GM23338 (cell line): ENCODE measurements at regions not wholly inside any gene's neighbourhood (a gene's known extent, or its start where the extent isn't known, plus 50 kb on each side); places are given as distances from the start of the nearest gene placed in this dataset.

Experiments
- ATAC-seq: fragments of 200-7000 bp; cut with Tn5 transposase; 3 replicates; pipeline ENCODE4 v1.9.1; 2020
- DNase-seq: peaks from one replicate; pipeline ENCODE4 v3.0.0-alpha.2; 2015; ENCODE audit warnings: low spot score
- H2AFZ ChIP-seq: fragments of 200-600 bp; sonication (generic); 2 replicates; pipeline ENCODE4 v1.8.0; 2016; ENCODE audit warnings: antibody characterized with exemption, mild to moderate bottlenecking, moderate library complexity
- H3F3A ChIP-seq: fragments of 200-600 bp; sonication (generic); replicated peaks from 2 replicates; pipeline ENCODE4 v1.8.0; 2017; ENCODE audit warnings: antibody characterized with exemption, mixed run types, low read depth
- H3K27ac ChIP-seq: fragments of 200-600 bp; sonication (generic); 2 replicates; pipeline ENCODE4 v1.6.1; 2016; ENCODE audit warnings: low read depth
- H3K27me3 ChIP-seq: fragments of 200-600 bp; sonication (generic); 2 replicates; pipeline ENCODE4 v1.8.0; 2016; ENCODE audit warnings: mild to moderate bottlenecking, mixed run types, moderate library complexity; ENCODE audit not compliant: insufficient read depth
- H3K36me3 ChIP-seq: fragments of 200-600 bp; sonication (generic); 2 replicates; pipeline ENCODE4 v1.8.0; 2016; ENCODE audit warnings: mild to moderate bottlenecking; ENCODE audit not compliant: insufficient read depth
- H3K4me1 ChIP-seq: fragments of 200-600 bp; sonication (generic); 2 replicates; pipeline ENCODE4 v1.8.0; 2016; ENCODE audit warnings: mild to moderate bottlenecking, moderate library complexity; ENCODE audit not compliant: insufficient read depth
- H3K4me2 ChIP-seq: fragments of 200-600 bp; sonication (generic); 2 replicates; pipeline ENCODE4 v1.7.1; 2017; ENCODE audit warnings: mixed run types
- H3K4me3 ChIP-seq: fragments of 200-600 bp; sonication (generic); 2 replicates; pipeline ENCODE4 v1.6.1; 2016; ENCODE audit warnings: mixed run types
- H3K79me2 ChIP-seq: fragments of 200-600 bp; sonication (generic); replicated peaks from 2 replicates; pipeline ENCODE4 v1.8.0; 2017; ENCODE audit warnings: mild to moderate bottlenecking; ENCODE audit not compliant: insufficient read depth
- H3K9me2 ChIP-seq: fragments of 200-600 bp; sonication (generic); 2 replicates; pipeline ENCODE4 v1.8.0; 2017; ENCODE audit not compliant: insufficient read depth
- H4K20me1 ChIP-seq: fragments of 200-600 bp; sonication (generic); replicated peaks from 2 replicates; pipeline ENCODE4 v1.8.0; 2017; ENCODE audit warnings: mild to moderate bottlenecking; ENCODE audit not compliant: insufficient read depth
- H3K27ac Mint-ChIP-seq: 2 replicates; pipeline ENCODE4 v1.8.0; 2020; ENCODE audit warnings: inconsistent platforms, mild to moderate bottlenecking, moderate library complexity, mixed read lengths
- H3K27me3 Mint-ChIP-seq: 3 replicates; pipeline ENCODE4 v1.8.0; 2022; ENCODE audit warnings: low read depth, mild to moderate bottlenecking, moderate library complexity, mixed read lengths, inconsistent platforms; ENCODE audit not compliant: insufficient read depth, poor library complexity
- H3K36me3 Mint-ChIP-seq: 3 replicates; pipeline ENCODE4 v1.8.0; 2021; ENCODE audit warnings: low read depth, mild to moderate bottlenecking, inconsistent platforms, moderate library complexity, mixed read lengths
- H3K4me1 Mint-ChIP-seq: 3 replicates; pipeline ENCODE4 v1.8.0; 2020; ENCODE audit warnings: mild to moderate bottlenecking, inconsistent platforms, mixed read lengths
- H3K4me3 Mint-ChIP-seq: 3 replicates; pipeline ENCODE4 v1.8.0; 2021; ENCODE audit warnings: moderate library complexity, mild to moderate bottlenecking, inconsistent platforms, mixed read lengths
- H3K9me3 Mint-ChIP-seq: 3 replicates; pipeline ENCODE4 v1.8.0; 2020; ENCODE audit warnings: moderate library complexity, mild to moderate bottlenecking, inconsistent platforms, mixed read lengths
- EZH2 ChIP-seq: fragments of 200-600 bp; sonication (generic); IDR thresholded peaks from one replicate; pipeline ENCODE4 v1.8.0; 2017; ENCODE audit warnings: antibody characterized with exemption, mild to moderate bottlenecking, low read depth; ENCODE audit not compliant: unreplicated experiment
- EZH2phosphoT487 ChIP-seq: fragments of 200-600 bp; sonication (generic); IDR thresholded peaks from one replicate; pipeline ENCODE4 v1.8.1; 2018; ENCODE audit warnings: antibody characterized with exemption; ENCODE audit not compliant: unreplicated experiment
- ZNF331 ChIP-seq: fragments of 250-450 bp; sonication (Bioruptor Pico); IDR thresholded peaks from 2 replicates; pipeline ENCODE4 v1.5.0; 2020; ENCODE audit warnings: low read depth, mild to moderate bottlenecking, moderate library complexity
- TF ChIP-seq, protein P1 (sequence below): fragments of 250-450 bp; sonication (Bioruptor Pico); IDR thresholded peaks from 2 replicates; pipeline ENCODE4 v1.5.0; 2020; ENCODE audit warnings: mild to moderate bottlenecking, moderate library complexity
- TF ChIP-seq, protein P2 (sequence below), 2 experiments: fragments of 200-600 bp in 1 of 2; sonication (generic) in 1 of 2; conservative IDR thresholded peaks; 2 replicates each; pipeline versions ENCODE4 v1.5.1 to v1.6.1; 2016 to 2017; ENCODE audit warnings: antibody characterized with exemption in 2 of 2, low read depth in 2 of 2, mild to moderate bottlenecking in 2 of 2, moderate library complexity in 1 of 2
- TF ChIP-seq, protein P3 (sequence below): IDR thresholded peaks from 2 replicates; pipeline ENCODE4 v1.6.1; 2016; ENCODE audit warnings: antibody characterized with exemption

DNA sequence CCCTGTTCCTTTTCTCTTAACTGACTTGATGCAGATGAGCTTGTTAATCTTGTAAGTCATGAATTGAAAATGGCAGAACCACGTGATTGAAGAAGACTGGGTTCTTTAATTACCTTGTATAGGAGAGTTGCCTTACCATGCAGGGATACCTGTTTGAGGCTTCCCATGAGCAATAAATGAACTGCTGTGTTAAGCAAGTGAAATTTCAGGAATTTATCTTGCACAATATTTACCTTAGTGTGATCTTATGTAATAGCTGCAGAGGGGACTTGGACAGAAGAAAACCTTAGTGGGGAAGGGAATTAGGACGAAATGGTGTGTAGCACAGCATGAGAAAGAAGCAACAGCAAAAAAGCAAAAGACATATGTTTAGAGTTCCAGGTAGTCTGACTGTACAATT lies 384.0 kb upstream of the TMEFF2 start (continued):
- TF ChIP-seq, protein P1, sequence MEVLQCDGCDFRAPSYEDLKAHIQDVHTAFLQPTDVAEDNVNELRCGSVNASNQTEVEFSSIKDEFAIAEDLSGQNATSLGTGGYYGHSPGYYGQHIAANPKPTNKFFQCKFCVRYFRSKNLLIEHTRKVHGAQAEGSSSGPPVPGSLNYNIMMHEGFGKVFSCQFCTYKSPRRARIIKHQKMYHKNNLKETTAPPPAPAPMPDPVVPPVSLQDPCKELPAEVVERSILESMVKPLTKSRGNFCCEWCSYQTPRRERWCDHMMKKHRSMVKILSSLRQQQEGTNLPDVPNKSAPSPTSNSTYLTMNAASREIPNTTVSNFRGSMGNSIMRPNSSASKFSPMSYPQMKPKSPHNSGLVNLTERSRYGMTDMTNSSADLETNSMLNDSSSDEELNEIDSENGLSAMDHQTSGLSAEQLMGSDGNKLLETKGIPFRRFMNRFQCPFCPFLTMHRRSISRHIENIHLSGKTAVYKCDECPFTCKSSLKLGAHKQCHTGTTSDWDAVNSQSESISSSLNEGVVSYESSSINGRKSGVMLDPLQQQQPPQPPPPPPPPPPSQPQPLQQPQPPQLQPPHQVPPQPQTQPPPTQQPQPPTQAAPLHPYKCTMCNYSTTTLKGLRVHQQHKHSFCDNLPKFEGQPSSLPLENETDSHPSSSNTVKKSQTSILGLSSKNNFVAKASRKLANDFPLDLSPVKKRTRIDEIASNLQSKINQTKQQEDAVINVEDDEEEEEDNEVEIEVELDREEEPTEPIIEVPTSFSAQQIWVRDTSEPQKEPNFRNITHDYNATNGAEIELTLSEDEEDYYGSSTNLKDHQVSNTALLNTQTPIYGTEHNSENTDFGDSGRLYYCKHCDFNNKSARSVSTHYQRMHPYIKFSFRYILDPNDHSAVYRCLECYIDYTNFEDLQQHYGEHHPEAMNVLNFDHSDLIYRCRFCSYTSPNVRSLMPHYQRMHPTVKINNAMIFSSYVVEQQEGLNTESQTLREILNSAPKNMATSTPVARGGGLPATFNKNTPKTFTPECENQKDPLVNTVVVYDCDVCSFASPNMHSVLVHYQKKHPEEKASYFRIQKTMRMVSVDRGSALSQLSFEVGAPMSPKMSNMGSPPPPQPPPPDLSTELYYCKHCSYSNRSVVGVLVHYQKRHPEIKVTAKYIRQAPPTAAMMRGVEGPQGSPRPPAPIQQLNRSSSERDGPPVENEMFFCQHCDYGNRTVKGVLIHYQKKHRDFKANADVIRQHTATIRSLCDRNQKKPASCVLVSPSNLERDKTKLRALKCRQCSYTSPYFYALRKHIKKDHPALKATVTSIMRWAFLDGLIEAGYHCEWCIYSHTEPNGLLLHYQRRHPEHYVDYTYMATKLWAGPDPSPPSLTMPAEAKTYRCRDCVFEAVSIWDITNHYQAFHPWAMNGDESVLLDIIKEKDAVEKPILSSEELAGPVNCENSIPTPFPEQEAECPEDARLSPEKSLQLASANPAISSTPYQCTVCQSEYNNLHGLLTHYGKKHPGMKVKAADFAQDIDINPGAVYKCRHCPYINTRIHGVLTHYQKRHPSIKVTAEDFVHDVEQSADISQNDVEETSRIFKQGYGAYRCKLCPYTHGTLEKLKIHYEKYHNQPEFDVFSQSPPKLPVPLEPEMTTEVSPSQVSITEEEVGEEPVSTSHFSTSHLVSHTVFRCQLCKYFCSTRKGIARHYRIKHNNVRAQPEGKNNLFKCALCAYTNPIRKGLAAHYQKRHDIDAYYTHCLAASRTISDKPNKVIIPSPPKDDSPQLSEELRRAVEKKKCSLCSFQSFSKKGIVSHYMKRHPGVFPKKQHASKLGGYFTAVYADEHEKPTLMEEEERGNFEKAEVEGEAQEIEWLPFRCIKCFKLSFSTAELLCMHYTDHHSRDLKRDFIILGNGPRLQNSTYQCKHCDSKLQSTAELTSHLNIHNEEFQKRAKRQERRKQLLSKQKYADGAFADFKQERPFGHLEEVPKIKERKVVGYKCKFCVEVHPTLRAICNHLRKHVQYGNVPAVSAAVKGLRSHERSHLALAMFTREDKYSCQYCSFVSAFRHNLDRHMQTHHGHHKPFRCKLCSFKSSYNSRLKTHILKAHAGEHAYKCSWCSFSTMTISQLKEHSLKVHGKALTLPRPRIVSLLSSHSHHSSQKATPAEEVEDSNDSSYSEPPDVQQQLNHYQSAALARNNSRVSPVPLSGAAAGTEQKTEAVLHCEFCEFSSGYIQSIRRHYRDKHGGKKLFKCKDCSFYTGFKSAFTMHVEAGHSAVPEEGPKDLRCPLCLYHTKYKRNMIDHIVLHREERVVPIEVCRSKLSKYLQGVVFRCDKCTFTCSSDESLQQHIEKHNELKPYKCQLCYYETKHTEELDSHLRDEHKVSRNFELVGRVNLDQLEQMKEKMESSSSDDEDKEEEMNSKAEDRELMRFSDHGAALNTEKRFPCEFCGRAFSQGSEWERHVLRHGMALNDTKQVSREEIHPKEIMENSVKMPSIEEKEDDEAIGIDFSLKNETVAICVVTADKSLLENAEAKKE (CRISPR knock-in tag): no peak
- TF ChIP-seq EZH2phosphoT487: no peak
- TF ChIP-seq EZH2: no peak
- TF ChIP-seq, protein P2, sequence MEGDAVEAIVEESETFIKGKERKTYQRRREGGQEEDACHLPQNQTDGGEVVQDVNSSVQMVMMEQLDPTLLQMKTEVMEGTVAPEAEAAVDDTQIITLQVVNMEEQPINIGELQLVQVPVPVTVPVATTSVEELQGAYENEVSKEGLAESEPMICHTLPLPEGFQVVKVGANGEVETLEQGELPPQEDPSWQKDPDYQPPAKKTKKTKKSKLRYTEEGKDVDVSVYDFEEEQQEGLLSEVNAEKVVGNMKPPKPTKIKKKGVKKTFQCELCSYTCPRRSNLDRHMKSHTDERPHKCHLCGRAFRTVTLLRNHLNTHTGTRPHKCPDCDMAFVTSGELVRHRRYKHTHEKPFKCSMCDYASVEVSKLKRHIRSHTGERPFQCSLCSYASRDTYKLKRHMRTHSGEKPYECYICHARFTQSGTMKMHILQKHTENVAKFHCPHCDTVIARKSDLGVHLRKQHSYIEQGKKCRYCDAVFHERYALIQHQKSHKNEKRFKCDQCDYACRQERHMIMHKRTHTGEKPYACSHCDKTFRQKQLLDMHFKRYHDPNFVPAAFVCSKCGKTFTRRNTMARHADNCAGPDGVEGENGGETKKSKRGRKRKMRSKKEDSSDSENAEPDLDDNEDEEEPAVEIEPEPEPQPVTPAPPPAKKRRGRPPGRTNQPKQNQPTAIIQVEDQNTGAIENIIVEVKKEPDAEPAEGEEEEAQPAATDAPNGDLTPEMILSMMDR (conservative IDR thresholded peaks at IDR 0.05; ENCODE audit: low read depth in 2 of 2): no peak
- TF ChIP-seq, protein P3, sequence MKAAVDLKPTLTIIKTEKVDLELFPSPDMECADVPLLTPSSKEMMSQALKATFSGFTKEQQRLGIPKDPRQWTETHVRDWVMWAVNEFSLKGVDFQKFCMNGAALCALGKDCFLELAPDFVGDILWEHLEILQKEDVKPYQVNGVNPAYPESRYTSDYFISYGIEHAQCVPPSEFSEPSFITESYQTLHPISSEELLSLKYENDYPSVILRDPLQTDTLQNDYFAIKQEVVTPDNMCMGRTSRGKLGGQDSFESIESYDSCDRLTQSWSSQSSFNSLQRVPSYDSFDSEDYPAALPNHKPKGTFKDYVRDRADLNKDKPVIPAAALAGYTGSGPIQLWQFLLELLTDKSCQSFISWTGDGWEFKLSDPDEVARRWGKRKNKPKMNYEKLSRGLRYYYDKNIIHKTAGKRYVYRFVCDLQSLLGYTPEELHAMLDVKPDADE: no peak

DNA sequence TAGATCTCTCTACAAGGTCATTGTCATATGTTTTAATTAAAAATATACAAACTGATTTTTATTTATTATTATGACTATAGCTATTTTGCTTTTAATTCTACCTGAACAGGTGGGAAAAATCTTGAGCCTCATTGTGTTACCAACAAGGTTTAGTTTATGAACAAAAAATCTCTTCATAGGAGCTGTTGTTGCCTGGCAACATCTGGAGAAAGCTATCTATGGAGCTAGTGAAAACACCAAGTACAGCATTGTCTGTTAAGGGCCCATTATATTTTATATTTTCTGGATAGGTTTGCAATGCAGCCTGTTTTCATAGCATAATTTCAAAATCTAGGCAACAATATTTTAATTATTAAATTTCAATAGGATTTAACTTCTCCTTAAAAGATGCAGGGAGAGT lies 383.0 kb upstream of the TMEFF2 start:
- no peak for TF ChIP-seq ZNF331 (CRISPR knock-in tag)
- Histone ChIP-seq H3K79me2 (no peaks in the 10 kb centered on the region), H2AFZ (no peak overlapping the region), H3K36me3 (no peaks in the 10 kb centered on the region), H4K20me1 (no peaks in the 10 kb centered on the region), H3K9me2 (no peaks in the 10 kb centered on the region), H3K4me2 (no peak overlapping the region), H3K27ac (no peak overlapping the region), H3K4me1 (no peaks in the 10 kb centered on the region), H3K4me3 (no peak overlapping the region), H3K27me3 (no peaks in the 10 kb centered on the region), H3F3A (no peaks in the 10 kb centered on the region)
- H3K4me3 Mint-ChIP-seq: no peak overlapping the region
- ATAC-seq: no peak
- no peaks in the 10 kb centered on the region for H3K9me3 Mint-ChIP-seq
- H3K27ac Mint-ChIP-seq: no peak overlapping the region
- no peaks in the 10 kb centered on the region for H3K36me3 Mint-ChIP-seq
- DNase-seq: no peak
- H3K4me1 Mint-ChIP-seq: no peaks in the 10 kb centered on the region
- H3K27me3 Mint-ChIP-seq: no peaks in the 10 kb centered on the region
